ENCODE measurements at regions not wholly inside any gene's neighbourhood (a gene's known extent, or its start where the extent isn't known, plus 50 kb on each side); places are given as distances from the start of the nearest gene placed in this dataset.
"Not testable (repeated sequence)": the region's sequence is repeated elsewhere in the genome, so short reads cannot be mapped to it uniquely, and the experiment has no call there.

- DNase-seq (ENCODE audit: low read depth in 2 of 2), result no peak
Measured at GRCh38 chr5:57950616-57951228, 468.1 kb upstream of the ACTBL2 start.

- no peak for DNase-seq (ENCODE audit: low read depth in 2 of 2)
Measured at GRCh38 chr5:57948091-57948490, 465.5 kb upstream of the ACTBL2 start.

- DNase-seq (ENCODE audit: low read depth in 2 of 2), result no peak
Measured at GRCh38 chr5:57947181-57947580, 464.6 kb upstream of the ACTBL2 start.

- DNase-seq (ENCODE audit: low read depth in 2 of 2), result no peak
Measured at GRCh38 chr5:57940879-57941278, 458.3 kb upstream of the ACTBL2 start.

GRCh38 chr5:57940236-57940635 is 457.6 kb upstream of the ACTBL2 start:
- no peak for DNase-seq (ENCODE audit: low read depth in 2 of 2)

- DNase-seq (ENCODE audit: low read depth in 2 of 2), result no peak
Measured at GRCh38 chr5:57939771-57940170, 457.2 kb upstream of the ACTBL2 start.

- no peak for DNase-seq (ENCODE audit: low read depth in 2 of 2)
Measured at GRCh38 chr5:57939335-57939734, 456.7 kb upstream of the ACTBL2 start.

- DNase-seq (ENCODE audit: low read depth in 2 of 2), result no peak
Measured at GRCh38 chr5:57938174-57938557, 455.6 kb upstream of the ACTBL2 start.

GRCh38 chr5:57937501-57938173 is 455.0 kb upstream of the ACTBL2 start:
- no peak for DNase-seq (ENCODE audit: low read depth in 2 of 2)

- no peak for DNase-seq (ENCODE audit: low read depth in 2 of 2)
Measured at GRCh38 chr5:57937025-57937424, 454.4 kb upstream of the ACTBL2 start.

GRCh38 chr5:57932761-57933160 is 450.1 kb upstream of the ACTBL2 start:
- no peak for DNase-seq (ENCODE audit: low read depth in 2 of 2)

- DNase-seq (ENCODE audit: low read depth in 2 of 2), result no peak
Measured at GRCh38 chr5:57931807-57932206, 449.2 kb upstream of the ACTBL2 start.

- no peak for DNase-seq (ENCODE audit: low read depth in 2 of 2)
Measured at GRCh38 chr5:57931352-57931751, 448.7 kb upstream of the ACTBL2 start.

- DNase-seq (ENCODE audit: low read depth in 2 of 2), result no peak
Measured at GRCh38 chr5:57929271-57929670, 446.7 kb upstream of the ACTBL2 start.

- DNase-seq (ENCODE audit: low read depth in 2 of 2), result not testable (repeated sequence)
Measured at GRCh38 chr5:57923094-57923493, 440.5 kb upstream of the ACTBL2 start.

- no peak for DNase-seq (ENCODE audit: low read depth in 2 of 2)
Measured at GRCh38 chr5:57917004-57917403, 434.4 kb upstream of the ACTBL2 start.

- no peak for DNase-seq (ENCODE audit: low read depth in 2 of 2)
Measured at GRCh38 chr5:57915536-57915935, 432.9 kb upstream of the ACTBL2 start.

GRCh38 chr5:57911438-57911837 is 428.8 kb upstream of the ACTBL2 start:
- no peak for DNase-seq (ENCODE audit: low read depth in 2 of 2)

- no peak for DNase-seq (ENCODE audit: low read depth in 2 of 2)
Measured at GRCh38 chr5:57906671-57907070, 424.1 kb upstream of the ACTBL2 start.

GRCh38 chr5:57903458-57903857 is 420.8 kb upstream of the ACTBL2 start:
- DNase-seq (ENCODE audit: low read depth in 2 of 2), result no peak

- DNase-seq (ENCODE audit: low read depth in 2 of 2), result no peak
Measured at GRCh38 chr5:57902095-57902494, 419.5 kb upstream of the ACTBL2 start.

GRCh38 chr5:57900381-57900944 is 417.9 kb upstream of the ACTBL2 start:
- no peak for DNase-seq (ENCODE audit: low read depth in 2 of 2)

- no peak for DNase-seq (ENCODE audit: low read depth in 2 of 2)
Measured at GRCh38 chr5:57896576-57896975, 414.0 kb upstream of the ACTBL2 start.
